ENCODE measurements at regions not wholly inside any gene's neighbourhood (a gene's known extent, or its start where the extent isn't known, plus 50 kb on each side); places are given as distances from the start of the nearest gene placed in this dataset.

DNA sequence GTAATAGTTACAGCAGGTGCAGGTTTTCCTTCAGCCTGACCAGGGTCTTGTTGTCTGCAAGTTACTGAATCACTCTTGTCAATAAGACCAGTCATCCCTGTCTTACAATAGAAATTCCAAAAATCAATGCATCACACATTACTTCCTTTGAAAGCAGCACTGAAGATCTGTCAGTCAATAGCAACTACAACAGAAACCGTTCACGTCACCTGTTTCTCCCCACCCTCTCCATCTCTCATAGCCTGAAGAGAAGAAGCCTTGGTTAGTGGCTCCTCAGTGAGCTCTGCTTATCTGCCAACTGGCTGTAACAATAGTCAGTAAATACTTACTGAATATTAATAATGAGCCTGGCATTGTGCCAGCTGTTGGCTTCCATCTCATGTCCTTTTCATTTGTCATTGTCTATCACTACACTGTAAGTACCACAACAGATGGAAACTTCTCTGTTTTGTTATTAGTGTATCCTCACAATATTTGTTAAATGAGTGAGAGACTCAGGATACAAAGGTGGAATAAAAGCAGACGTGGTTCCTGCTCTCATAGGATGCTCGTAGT, 195.2 kb downstream of the S1PR1 start:
- TF ChIP-seq FOXM1 (IDR thresholded peaks at IDR 0.05; ENCODE audit: borderline replicate concordance, low read depth), result no peak
- no peak for TF ChIP-seq TCF12 (IDR thresholded peaks at IDR 0.05; ENCODE audit: low read depth)
- no peak for TF ChIP-seq TAF1 (IDR thresholded peaks at IDR 0.05; ENCODE audit: low read depth)
- no peak for TF ChIP-seq CEBPB (IDR thresholded peaks at IDR 0.05)
- TF ChIP-seq, protein P1, sequence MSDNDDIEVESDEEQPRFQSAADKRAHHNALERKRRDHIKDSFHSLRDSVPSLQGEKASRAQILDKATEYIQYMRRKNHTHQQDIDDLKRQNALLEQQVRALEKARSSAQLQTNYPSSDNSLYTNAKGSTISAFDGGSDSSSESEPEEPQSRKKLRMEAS (IDR thresholded peaks at IDR 0.05), result no peak
- TF ChIP-seq TEAD4 (IDR thresholded peaks at IDR 0.05), result no peak

All from Ishikawa (cell line).